Lower leg skin (tissue), 4 donors: ENCODE measurements at regions not wholly inside any gene's neighbourhood (a gene's known extent, or its start where the extent isn't known, plus 50 kb on each side); places are given as distances from the start of the nearest gene placed in this dataset.

Experiments used
- DNase-seq, 2 donors: peaks; one replicate each; pipeline ENCODE4 v3.0.0-alpha.2; 2019; ENCODE audit warnings: low spot score in 2 of 2
- H3K4me3 ChIP-seq: fragments of 200-600 bp; sonication (generic); 2 replicates; pipeline ENCODE4 v1.5.1; 2017; ENCODE audit warnings: mild to moderate bottlenecking, low read depth; ENCODE audit not compliant: poor library complexity, severe bottlenecking
- CTCF ChIP-seq, 3 donors: fragments of 450-650 bp; IDR thresholded peaks; one replicate each; pipeline ENCODE4 v1.5.1; 2016; ENCODE audit warnings: antibody characterized with exemption in 3 of 3, mild to moderate bottlenecking in 3 of 3, moderate library complexity in 2 of 3
- POLR2A ChIP-seq, 2 donors: fragments of 450-650 bp; IDR thresholded peaks; one replicate each; pipeline ENCODE4 v1.6.1; 2016 to 2017; ENCODE audit warnings: antibody characterized with exemption in 2 of 2, mild to moderate bottlenecking in 1 of 2, moderate library complexity in 1 of 2
- WGBS, 2 donors: methylation state at CpG; one replicate each; pipeline ENCODE4 v1.1.5; 2018; 5-methylcytosine and 5-hydroxymethylcytosine counted together
- intact Hi-C: fragments of 100-400 bp; cut with DNase I; formaldehyde crosslinking; loops from one replicate; pipeline ENCODE4 v1.15.0; 2023; ENCODE audit warnings: low total_unique reads

GRCh38 chrX:68928401-68928800 is 99.6 kb downstream of the EFNB1 start:
- no peak for DNase-seq
- 88 to 93% methylated on average over 7 of the region's 7 CpGs for WGBS, 2 donors
- TF ChIP-seq CTCF (IDR thresholded peaks at IDR 0.05) (no peak), POLR2A (IDR thresholded peaks at IDR 0.05) (no peak)
- H3K4me3 ChIP-seq = no peak overlapping the region
- intact Hi-C loops = no loop called here

- DNase-seq = no peak
- H3K4me3 ChIP-seq = no peak overlapping the region
- TF ChIP-seq POLR2A (IDR thresholded peaks at IDR 0.05) = no peak
- TF ChIP-seq CTCF (IDR thresholded peaks at IDR 0.05) = no peak
- intact Hi-C loops = no loop called here
- WGBS, 2 donors = 73 to 98% methylated on average over 5 of the region's 5 CpGs
Observed at GRCh38 chrX:68927178-68927577, 98.4 kb downstream of the EFNB1 start.

GRCh38 chrX:68923147-68923546 is 94.3 kb downstream of the EFNB1 start:
- DNase-seq = no peak
- H3K4me3 ChIP-seq = no peak overlapping the region
- TF ChIP-seq POLR2A (IDR thresholded peaks at IDR 0.05) (no peak), CTCF (IDR thresholded peaks at IDR 0.05) (no peak)
- intact Hi-C loops = no loop called here
- 65 to 82% methylated on average over 2 of the region's 2 CpGs for WGBS, 2 donors

- TF ChIP-seq POLR2A (IDR thresholded peaks at IDR 0.05) (no peak), CTCF (IDR thresholded peaks at IDR 0.05) (no peak)
- intact Hi-C loops = no loop called here
- DNase-seq = no peak
- no peak overlapping the region for H3K4me3 ChIP-seq
- 50 to 80% methylated on average over 6 of the region's 6 CpGs for WGBS, 2 donors
Observed at GRCh38 chrX:68922013-68922412, 93.2 kb downstream of the EFNB1 start.

- no peak for DNase-seq
- TF ChIP-seq POLR2A (IDR thresholded peaks at IDR 0.05) (no peak), CTCF (IDR thresholded peaks at IDR 0.05) (no peak)
- H3K4me3 ChIP-seq = no peak overlapping the region
- intact Hi-C loops = no loop called here
- 67 to 69% methylated on average over 7 of the region's 7 CpGs for WGBS, 2 donors
Observed at GRCh38 chrX:68920561-68920960, 91.7 kb downstream of the EFNB1 start.

GRCh38 chrX:68919707-68920106 is 90.9 kb downstream of the EFNB1 start:
- DNase-seq = no peak
- intact Hi-C loops = no loop called here
- no peak for TF ChIP-seq CTCF (IDR thresholded peaks at IDR 0.05)
- no peak overlapping the region for H3K4me3 ChIP-seq
